ENCODE measurements at regions not wholly inside any gene's neighbourhood (a gene's known extent, or its start where the extent isn't known, plus 50 kb on each side); places are given as distances from the start of the nearest gene placed in this dataset.
"Not testable (repeated sequence)": the region's sequence is repeated elsewhere in the genome, so short reads cannot be mapped to it uniquely, and the experiment has no call there.

GRCh38 chr10:23975431-23975830 is 233.5 kb upstream of the KIAA1217 start:
- DNase-seq = no peak

GRCh38 chr10:23976275-23976674 is 232.7 kb upstream of the KIAA1217 start:
- DNase-seq = no peak

GRCh38 chr10:23978317-23978716 is 230.6 kb upstream of the KIAA1217 start:
- DNase-seq = no peak

- DNase-seq = no peak
Measured at GRCh38 chr10:23980094-23980493, 228.8 kb upstream of the KIAA1217 start.

- DNase-seq = no peak
Measured at GRCh38 chr10:23981520-23982309, 227.2 kb upstream of the KIAA1217 start.

GRCh38 chr10:23984405-23984804 is 224.5 kb upstream of the KIAA1217 start:
- not testable (repeated sequence) for DNase-seq

- no peak for DNase-seq
Measured at GRCh38 chr10:23988006-23988405, 220.9 kb upstream of the KIAA1217 start.

GRCh38 chr10:23994459-23995046 is 214.4 kb upstream of the KIAA1217 start:
- peak; percentile 43 to 55 for DNase-seq

GRCh38 chr10:23999445-23999844 is 209.5 kb upstream of the KIAA1217 start:
- DNase-seq = no peak

- no peak for DNase-seq
Measured at GRCh38 chr10:24000271-24000813, 208.6 kb upstream of the KIAA1217 start.

GRCh38 chr10:24006741-24007140 is 202.2 kb upstream of the KIAA1217 start:
- no peak for DNase-seq

GRCh38 chr10:24007359-24007758 is 201.6 kb upstream of the KIAA1217 start:
- DNase-seq = no peak

GRCh38 chr10:24008164-24009091 is 200.5 kb upstream of the KIAA1217 start:
- no peak for DNase-seq

- no peak for DNase-seq
Measured at GRCh38 chr10:24009115-24009514, 199.8 kb upstream of the KIAA1217 start.

GRCh38 chr10:24009736-24010135 is 199.2 kb upstream of the KIAA1217 start:
- no peak for DNase-seq

GRCh38 chr10:24010436-24010970 is 198.4 kb upstream of the KIAA1217 start:
- no peak for DNase-seq

GRCh38 chr10:24012249-24012803 is 196.6 kb upstream of the KIAA1217 start:
- DNase-seq = no peak

- DNase-seq = no peak
Measured at GRCh38 chr10:24027107-24027506, 181.8 kb upstream of the KIAA1217 start.

- no peak for DNase-seq
Measured at GRCh38 chr10:24034571-24034970, 174.4 kb upstream of the KIAA1217 start.

GRCh38 chr10:24035761-24036160 is 173.2 kb upstream of the KIAA1217 start:
- DNase-seq = no peak

- DNase-seq = no peak
Measured at GRCh38 chr10:24039315-24039714, 169.6 kb upstream of the KIAA1217 start.

- DNase-seq = no peak
Measured at GRCh38 chr10:24039897-24040296, 169.0 kb upstream of the KIAA1217 start.

- no peak for DNase-seq
Measured at GRCh38 chr10:24041034-24041433, 167.9 kb upstream of the KIAA1217 start.

Measured in activated CD4-positive, alpha-beta T cell treated with anti-CD3 and anti-CD28 coated beads, Interleukin-2, amount 50 U/mL, for 48 hours (primary cell).